Psoas muscle (tissue), 7 donors: ENCODE measurements at regions not wholly inside any gene's neighbourhood (a gene's known extent, or its start where the extent isn't known, plus 50 kb on each side); places are given as distances from the start of the nearest gene placed in this dataset.

ENCODE experiments used
- ATAC-seq, 4 donors: fragments of 200-7000 bp; cut with Tn5 transposase; one replicate each; pipeline ENCODE4 v1.9.1; 2020; ENCODE audit warnings: moderate library complexity in 3 of 4, mild to moderate bottlenecking in 2 of 4
- DNase-seq, 2 donors: peaks; one replicate each; pipeline ENCODE4 v3.0.0-alpha.2; 2020
- H3K27ac ChIP-seq: fragments of 200-600 bp; one replicate; pipeline ENCODE4 v1.8.0; 2022
- H3K27me3 ChIP-seq, 3 donors: fragments of 200-600 bp in 1 of 3; one replicate each; pipeline versions ENCODE4 v1.6.1 to v1.8.0; 2013 to 2022; ENCODE audit warnings: low read length in 2 of 3, mild to moderate bottlenecking in 2 of 3, moderate library complexity in 1 of 3; ENCODE audit not compliant: insufficient read depth in 3 of 3
- H3K36me3 ChIP-seq, 2 donors: fragments of 200-600 bp in 1 of 2; one replicate each; pipeline versions ENCODE4 v1.6.1 to v1.8.0; 2013 to 2022; ENCODE audit warnings: low read depth in 1 of 2, mild to moderate bottlenecking in 1 of 2, moderate library complexity in 1 of 2; ENCODE audit not compliant: insufficient read depth in 1 of 2
- H3K4me1 ChIP-seq: fragments of 200-600 bp; one replicate; pipeline ENCODE4 v1.8.0; 2022
- H3K4me3 ChIP-seq: fragments of 200-600 bp; one replicate; pipeline ENCODE4 v1.8.0; 2022; ENCODE audit warnings: mild to moderate bottlenecking
- H3K9me3 ChIP-seq: fragments of 200-600 bp; one replicate; pipeline ENCODE4 v1.8.0; 2022
- CTCF ChIP-seq: fragments of 200-600 bp; IDR thresholded peaks from one replicate; pipeline ENCODE4 v1.8.0; 2022; ENCODE audit warnings: antibody characterized with exemption
- WGBS, 3 donors: extraction: QIAGEN DNeasy Blood & Tissue Kit; methylation state at CpG; one replicate each; pipeline versions ENCODE4 v1.1.6 to v1.1.7; 2013; 5-methylcytosine and 5-hydroxymethylcytosine counted together
- intact Hi-C, 2 donors: fragments of 100-400 bp; cut with DNase I; formaldehyde crosslinking; loops; one replicate each; pipeline versions ENCODE4 v1.11.0 to v1.14.2; 2022
- donor health status: healthy with polysubstance abuse.
- donor health status: DM: no; HTN: no; CAD: no; lungs with moderate emphysema.
- donor health status: Bipolar disorder and iron deficiency.
- donor health status: healthy.
- donor health status: DM: yes; HTN: yes; CAD: no.
- donor health status: DM: no; HTN: no; CAD: no.
- donor health status: DM: yes; HTN: yes; CAD: no.

DNA sequence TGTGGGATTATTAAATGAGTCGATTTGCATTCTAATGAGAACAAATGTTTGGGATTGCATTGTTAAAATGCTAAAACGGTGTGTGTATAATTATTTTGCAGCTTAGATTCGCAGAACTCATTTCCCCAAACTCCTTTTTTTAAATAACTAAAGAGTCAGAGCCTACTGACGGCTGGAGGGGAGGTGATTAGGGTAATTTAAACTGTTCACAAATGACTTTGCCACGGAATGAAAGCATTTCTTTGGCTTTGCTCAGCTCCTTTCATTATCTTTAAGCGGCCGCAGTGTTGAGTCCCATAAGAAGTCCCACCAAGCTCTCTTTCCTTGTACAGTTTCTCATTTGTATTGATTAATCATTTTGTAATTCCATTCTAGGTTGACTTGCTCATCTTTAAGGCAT lies 1632.8 kb downstream of the MAT2B start:
- intact Hi-C loops, result no loop called here
- 24 to 35% (median 33%) methylated on average over 7 of the region's 7 CpGs for WGBS, 3 donors
- H3K36me3 ChIP-seq, result no peaks in the 10 kb centered on the region
- DNase-seq (no peak), ATAC-seq (no peak)
- no peaks in the 10 kb centered on the region for H3K4me1 ChIP-seq
- H3K27ac ChIP-seq, result no peak overlapping the region
- no peaks in the 10 kb centered on the region for H3K9me3 ChIP-seq
- H3K27me3 ChIP-seq, result no peaks in the 10 kb centered on the region
- no peak for TF ChIP-seq CTCF
- H3K4me3 ChIP-seq, result no peak overlapping the region

GRCh38 chr5:165139262-165139661 lies 1633.8 kb downstream of the MAT2B start:
- TF ChIP-seq CTCF, result no peak
- WGBS, 3 donors, result 70 to 81% (median 74%) methylated on average over 3 of the region's 3 CpGs

GRCh38 chr5:165139721-165140120 lies 1634.3 kb downstream of the MAT2B start:
- Histone ChIP-seq H3K4me3 (no peak overlapping the region), H3K9me3 (no peaks in the 10 kb centered on the region), H3K4me1 (no peaks in the 10 kb centered on the region), H3K27ac (no peak overlapping the region), H3K36me3 (no peaks in the 10 kb centered on the region), H3K27me3 (no peaks in the 10 kb centered on the region)
- intact Hi-C loops, result no loop called here
- 78 to 89% (median 82%) methylated on average over 3 of the region's 3 CpGs for WGBS, 3 donors
- ATAC-seq (no peak), DNase-seq (no peak)
- TF ChIP-seq CTCF, result no peak

More at GRCh38 chr5:165139262-165139661, 1633.8 kb downstream of the MAT2B start:
- H3K36me3 ChIP-seq, result no peaks in the 10 kb centered on the region
- no peaks in the 10 kb centered on the region for H3K27me3 ChIP-seq
- H3K27ac ChIP-seq, result no peak overlapping the region
- intact Hi-C loops, result no loop called here
- no peaks in the 10 kb centered on the region for H3K4me1 ChIP-seq
- no peak overlapping the region for H3K4me3 ChIP-seq
- no peak for DNase-seq
- no peaks in the 10 kb centered on the region for H3K9me3 ChIP-seq
- no peak for ATAC-seq

DNA sequence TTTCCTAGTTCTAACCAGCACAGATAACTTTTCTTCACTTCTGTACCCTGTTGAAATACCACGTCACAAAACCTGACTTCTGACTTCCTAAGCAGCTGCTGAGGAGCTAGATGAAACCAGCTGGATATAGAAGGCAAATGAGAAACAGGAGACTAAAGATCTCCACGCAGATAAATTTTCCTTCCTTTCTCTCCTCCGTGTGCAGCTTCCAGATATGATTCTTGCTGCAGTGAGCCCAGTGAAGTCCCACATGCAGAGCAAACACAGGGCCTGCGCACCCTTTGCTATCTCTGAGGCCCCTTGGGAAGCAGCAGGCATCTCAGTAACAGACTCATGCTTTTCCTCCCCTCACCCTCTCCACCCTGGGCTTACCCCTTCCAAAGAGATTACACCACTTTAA lies 1638.3 kb downstream of the MAT2B start:
- Histone ChIP-seq H3K9me3 (no peaks in the 10 kb centered on the region), H3K27ac (no peak overlapping the region), H3K4me3 (no peak overlapping the region), H3K27me3 (no peaks in the 10 kb centered on the region), H3K4me1 (no peaks in the 10 kb centered on the region), H3K36me3 (no peaks in the 10 kb centered on the region)
- TF ChIP-seq CTCF, result no peak
- DNase-seq (peak in 1 of 2 donors; percentile 22), ATAC-seq (no peak)
- 5 to 16% (median 13%) methylated on average over 4 of the region's 4 CpGs for WGBS, 3 donors
- intact Hi-C loops, result no loop called here

DNA sequence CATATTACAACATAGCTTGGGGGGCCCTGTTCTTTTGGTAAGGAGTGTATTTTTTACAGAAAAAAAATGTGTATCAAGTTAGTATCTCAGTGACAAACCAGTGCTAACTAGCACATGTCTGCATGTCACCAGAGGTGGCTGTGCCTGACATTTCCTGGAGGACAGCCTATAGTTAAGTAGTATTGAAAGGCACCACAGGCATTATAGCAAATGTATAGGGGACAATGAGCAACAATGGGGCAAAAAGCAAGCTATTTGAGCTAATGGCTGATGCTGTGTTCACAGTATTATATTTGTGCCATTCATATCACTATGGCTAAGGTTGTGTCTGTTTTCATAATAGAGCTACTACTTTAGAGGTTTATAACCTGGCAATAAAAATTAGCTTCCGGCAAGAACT lies 1644.0 kb downstream of the MAT2B start:
- ATAC-seq (no peak), DNase-seq (no peak)
- intact Hi-C loops, result no loop called here
- Histone ChIP-seq H3K36me3 (no peaks in the 10 kb centered on the region), H3K27me3 (no peaks in the 10 kb centered on the region), H3K4me1 (no peaks in the 10 kb centered on the region), H3K27ac (no peak overlapping the region), H3K4me3 (no peak overlapping the region), H3K9me3 (no peaks in the 10 kb centered on the region)
- WGBS, 3 donors, result 50 to 58% (median 58%) methylated on average over 1 of the region's 1 CpG
- TF ChIP-seq CTCF, result no peak
